ENCODE measurements at regions not wholly inside any gene's neighbourhood (a gene's known extent, or its start where the extent isn't known, plus 50 kb on each side); places are given as distances from the start of the nearest gene placed in this dataset.
A peak's percentile ranks its signal among the peaks of the same experiment; 100 is the strongest.

DNA sequence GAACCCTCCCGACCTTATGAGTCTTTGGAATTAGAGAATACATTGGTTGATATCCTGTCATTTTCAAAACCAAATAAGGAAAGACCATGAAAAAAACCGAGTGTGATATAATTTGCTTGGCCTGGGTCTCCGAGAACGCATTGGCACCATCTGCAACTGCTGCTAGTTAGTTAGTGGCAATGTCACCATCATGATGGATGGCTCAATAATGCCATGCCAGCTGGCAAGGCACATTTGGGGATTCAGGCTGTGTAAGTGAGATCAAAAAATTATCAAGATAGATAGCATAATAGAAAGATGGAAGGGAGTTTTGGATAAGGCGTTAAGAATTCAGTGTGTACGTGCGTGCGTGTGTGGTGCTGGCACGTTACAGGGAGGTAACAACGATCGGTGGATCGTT, 134.7 kb upstream of the TCERG1L start:
- DNase-seq, result no peak

DNA sequence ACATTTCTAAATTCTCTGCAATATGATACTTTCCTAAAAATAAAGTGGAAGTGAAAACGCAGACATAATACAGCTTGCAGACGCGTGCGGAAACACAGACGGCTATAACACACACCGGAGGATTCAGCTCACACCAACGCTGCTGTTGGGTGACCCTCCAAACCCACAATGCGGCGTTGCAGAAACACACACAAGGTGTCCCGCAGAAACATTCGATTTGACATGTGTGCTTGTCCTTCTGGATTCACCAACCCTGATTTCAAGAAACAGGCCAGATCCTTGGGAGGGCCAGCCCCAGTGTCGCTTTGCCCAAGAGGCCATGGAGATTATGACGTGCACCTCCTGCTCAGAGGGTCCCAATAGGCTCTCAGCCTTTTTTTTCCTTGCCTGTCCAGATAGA, 136.7 kb upstream of the TCERG1L start:
- DNase-seq, result no peak

DNA sequence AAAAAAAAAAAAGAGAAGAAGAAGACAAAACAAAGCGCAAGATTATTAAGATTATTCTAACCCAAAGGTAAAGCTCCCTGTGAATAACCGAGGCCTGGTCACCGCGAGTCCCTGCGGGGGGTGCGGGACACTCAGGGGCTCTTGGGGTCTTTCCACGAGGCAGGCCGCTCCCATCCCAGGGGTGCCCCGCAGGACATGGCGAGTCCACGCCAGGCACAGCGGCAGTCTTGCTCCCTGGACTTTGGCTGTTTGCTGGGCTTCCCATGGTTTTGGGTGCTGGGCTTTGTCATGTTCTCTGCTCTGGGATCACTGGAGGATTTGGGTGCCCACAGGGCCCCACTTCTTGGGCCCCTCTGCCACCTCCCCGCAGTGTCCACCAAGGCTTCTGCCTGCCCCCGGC, 137.4 kb upstream of the TCERG1L start:
- no peak for DNase-seq

DNA sequence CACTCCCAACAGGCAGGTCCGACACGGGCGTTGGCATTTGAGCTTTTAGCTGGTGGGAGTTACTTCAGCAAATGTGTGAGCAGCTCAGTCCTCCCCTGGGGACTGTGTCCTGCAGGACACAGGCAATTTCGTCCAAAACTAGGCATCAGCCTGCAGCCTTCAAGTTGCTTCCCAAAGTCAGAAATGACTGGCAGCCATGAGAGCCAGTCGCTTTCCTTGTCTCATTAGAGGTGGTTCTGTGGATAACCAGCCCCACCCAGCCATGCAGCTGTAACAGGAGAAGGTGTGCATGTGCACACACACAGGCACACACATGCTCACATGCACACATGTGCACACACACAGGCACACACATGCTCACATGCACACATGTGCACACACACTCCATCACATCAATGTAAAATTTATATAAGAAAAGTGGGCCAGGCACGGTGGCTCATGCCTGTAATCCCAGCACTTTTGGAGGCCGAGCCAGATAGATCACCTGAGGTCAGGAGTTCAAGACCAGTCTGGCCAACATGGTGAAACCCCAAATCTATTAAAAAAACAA, 138.8 kb upstream of the TCERG1L start:
- DNase-seq, result no peak

GRCh38 chr10:131451407-131452015, 140.0 kb upstream of the TCERG1L start:
- no peak for DNase-seq

GRCh38 chr10:131452926-131453720, 141.6 kb upstream of the TCERG1L start:
- no peak for DNase-seq

GRCh38 chr10:131453721-131454634, 142.5 kb upstream of the TCERG1L start:
- DNase-seq, result peak; percentile 23

DNA sequence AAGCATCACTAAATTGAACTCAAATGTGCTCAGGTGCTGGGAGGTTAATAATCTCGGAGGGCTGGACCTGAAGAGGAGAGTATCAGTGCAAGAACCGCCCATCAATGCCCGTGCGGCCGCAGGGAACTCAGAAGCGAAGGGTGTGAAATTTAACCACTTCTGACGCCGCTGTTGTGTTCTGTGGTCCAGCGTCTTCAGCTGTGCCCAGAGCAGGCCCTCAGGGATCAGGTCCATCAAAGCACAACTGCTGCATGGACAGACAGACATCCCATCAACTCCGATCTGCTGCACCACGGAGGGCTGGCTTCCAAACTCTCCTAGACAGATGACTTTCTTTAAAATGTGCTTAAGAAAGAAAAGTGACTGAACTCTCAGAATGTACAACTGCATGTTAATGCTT, 144.9 kb upstream of the TCERG1L start:
- DNase-seq, result no peak

GRCh38 chr10:131461093-131461492, 149.6 kb upstream of the TCERG1L start:
- no peak for DNase-seq

DNA sequence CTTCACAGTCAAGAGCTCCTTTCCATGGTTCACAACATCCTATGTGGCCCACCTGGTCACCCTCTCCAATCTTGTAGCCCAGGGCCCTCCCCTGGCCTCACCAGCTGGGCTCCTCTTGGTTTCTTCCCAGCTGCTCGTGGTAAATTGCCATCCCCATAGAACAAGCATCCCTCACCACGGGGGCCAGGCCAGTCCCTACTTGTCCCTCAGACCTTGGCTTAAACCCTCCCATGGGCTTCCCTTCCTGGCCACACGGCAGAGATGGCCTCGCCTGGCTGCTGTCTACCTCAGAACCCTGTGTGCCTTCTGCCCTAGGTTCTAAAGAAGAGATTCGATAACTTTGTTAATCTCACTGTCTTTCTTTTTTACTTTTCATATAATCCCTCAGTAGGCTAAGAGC, 153.3 kb upstream of the TCERG1L start:
- peak; percentile 47 for DNase-seq

DNA sequence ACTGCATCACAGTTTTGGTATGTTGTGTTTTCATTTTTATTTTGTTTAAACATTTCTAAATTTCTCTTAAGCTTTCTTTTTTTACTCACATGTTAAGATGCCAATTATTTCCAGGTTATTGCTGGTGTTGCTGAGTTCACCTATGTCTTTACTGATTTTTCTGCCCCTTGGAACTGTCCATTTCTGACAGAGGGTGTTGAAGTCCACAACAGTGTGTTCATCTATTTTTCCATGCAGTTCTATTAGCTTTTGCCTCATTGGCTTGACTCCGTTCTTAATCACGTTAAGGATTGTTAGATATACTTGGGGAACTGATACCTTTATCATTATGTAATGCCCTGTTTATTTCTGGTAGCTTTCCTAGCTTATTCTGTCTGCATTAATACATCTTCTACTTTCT, 158.0 kb upstream of the TCERG1L start:
- DNase-seq, result no peak

DNA sequence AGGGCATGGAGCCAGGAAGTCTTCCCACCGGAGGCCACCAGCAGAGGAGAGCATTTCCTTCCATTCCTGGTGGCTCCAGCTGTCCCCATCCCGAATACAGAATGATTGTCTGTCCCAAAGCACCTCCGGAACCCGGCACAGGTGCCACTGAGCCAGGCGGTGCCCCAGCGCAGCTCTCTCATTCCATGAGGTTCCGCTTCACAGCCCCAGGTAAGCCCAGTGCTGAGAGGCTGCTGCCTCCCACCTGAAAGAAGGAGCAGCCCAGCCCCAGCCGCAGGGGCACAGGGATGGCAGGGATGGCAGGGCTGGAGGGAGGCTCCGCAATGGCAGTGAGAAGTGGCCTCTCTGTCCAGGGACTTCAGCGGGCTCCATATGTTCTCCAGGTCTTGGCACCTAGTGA, 162.1 kb upstream of the TCERG1L start:
- no peak for DNase-seq

DNA sequence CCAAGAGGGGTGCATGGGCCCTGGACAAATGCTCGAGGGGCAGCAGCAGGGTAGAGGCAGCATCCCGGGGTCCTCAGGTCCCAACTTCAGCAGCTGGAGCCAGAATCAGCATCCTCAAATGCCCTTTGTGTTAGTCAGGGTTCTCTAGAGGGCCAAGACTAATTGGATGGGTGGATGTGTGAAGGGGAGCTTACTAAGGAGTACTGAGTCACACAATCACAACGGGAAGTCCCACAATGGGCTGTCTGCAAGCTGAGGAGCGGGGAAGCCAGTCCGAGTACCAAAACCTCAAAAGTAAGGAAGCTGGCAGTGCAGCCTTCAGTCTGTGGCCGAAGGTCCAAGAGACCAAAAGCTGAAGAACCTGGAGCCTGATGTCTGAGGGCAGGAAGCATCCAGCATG, 162.9 kb upstream of the TCERG1L start:
- DNase-seq, result no peak

DNA sequence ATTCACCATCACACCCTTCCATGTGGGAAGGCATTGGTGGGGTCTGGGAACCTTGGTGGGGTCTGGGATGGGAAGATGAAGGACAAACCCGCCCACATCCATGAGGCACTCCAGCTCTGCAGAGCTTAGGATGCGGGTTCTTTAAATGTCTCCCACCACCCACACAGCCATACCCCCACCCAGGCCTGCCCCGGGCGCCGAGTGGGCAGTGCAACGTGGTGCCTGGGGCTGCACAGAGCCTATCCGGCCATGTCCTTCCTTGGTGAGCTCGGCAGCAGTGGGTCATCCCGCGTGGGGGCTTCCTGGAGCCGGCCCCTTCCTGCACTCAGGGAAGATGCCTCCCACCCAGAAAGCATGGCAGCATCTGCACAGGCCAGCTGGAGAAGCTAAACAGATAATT, 163.5 kb upstream of the TCERG1L start:
- no peak for DNase-seq

DNA sequence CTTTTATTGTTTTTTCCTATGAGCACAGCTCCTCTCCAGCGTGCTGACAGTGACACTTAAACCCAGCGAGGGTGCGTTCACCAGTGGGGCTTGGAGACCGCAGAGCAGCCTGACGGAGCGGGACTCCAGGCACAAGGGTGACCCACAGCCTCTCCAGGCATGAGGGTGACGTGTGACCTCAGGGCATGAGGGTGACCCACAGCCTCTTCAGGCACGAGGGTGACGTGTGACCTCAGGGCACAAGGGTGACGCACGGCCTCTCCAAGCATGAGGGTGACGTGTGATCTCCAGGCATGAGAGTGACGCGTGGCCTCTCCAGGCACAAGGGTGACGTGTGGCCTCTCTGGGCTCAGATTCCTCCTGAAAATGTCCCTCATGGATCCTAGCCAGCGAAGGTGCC, 164.3 kb upstream of the TCERG1L start:
- DNase-seq, result no peak

DNA sequence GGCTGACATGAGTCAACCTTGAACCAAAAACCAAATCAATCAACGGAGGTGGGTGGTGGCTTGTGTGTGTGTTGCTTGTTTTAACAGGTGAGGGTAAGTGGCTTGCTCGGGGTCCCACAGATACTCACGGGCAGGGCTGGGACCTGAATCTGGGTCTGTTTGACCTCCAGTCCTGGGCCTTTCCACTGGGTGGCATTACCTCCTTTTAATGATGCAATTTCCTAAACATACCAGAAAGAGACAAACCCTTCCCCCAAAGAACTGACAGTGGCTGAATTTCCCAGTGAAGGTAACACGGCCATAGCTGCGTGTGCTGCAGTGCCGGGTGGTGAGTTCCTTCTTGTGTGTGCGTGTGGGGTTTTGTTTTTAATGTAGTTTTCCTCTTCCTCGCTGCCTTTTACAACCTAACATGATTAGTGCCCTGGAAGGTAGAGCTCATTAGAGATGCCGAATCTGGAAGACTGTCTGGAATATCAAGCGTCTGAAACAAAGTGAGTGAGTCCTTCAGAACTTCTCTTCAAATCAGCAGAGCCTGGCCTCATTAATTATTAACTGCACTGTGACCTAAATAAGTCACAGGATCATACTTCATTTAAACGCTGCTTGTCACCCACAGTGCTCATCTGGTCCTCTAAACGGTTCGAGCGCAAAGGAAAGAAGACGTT, 166.1 kb upstream of the TCERG1L start:
- no peak for DNase-seq

- no peak for DNase-seq
Measured at GRCh38 chr10:131478377-131478989, 167.0 kb upstream of the TCERG1L start.

DNA sequence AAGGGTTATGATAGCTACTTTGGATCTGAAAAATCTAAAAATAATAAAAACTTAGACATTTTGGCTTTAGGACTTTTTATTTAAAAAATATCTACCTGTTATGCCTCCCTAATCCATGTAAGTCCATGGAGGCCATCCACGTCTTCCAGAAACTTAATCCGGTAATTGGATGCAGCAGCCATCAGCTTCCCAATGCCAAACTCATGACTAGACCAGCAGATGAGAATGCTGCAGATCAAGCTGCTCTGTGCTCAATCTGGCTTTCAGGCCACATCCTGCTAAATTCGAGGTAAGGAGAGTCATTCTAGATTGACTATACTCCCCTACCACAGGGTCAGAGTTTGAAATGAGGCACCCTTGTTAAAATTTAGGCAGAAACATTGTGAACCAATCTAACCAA, 168.5 kb upstream of the TCERG1L start:
- DNase-seq, result no peak

DNA sequence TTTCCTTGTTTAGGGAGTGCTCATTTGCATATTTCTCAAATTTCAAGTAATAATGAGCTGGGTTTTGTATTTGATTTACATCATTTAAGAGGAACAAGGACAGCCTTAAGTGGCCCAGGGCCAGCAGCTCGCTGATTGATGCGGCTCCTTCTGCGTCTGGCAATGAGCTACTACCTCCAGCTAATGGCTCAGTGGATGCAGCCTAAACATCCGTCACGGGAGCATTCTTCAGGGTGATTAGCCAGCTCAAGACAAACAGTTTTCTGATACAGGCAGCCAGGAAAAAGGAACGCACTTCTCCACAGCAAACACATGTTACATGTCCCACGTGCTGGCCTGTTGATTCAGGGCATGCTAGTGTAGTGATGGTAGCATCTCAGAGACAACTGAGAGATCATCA, 169.3 kb upstream of the TCERG1L start:
- no peak for DNase-seq

- DNase-seq, result no peak
Measured at GRCh38 chr10:131485732-131486131, 174.2 kb upstream of the TCERG1L start.

DNA sequence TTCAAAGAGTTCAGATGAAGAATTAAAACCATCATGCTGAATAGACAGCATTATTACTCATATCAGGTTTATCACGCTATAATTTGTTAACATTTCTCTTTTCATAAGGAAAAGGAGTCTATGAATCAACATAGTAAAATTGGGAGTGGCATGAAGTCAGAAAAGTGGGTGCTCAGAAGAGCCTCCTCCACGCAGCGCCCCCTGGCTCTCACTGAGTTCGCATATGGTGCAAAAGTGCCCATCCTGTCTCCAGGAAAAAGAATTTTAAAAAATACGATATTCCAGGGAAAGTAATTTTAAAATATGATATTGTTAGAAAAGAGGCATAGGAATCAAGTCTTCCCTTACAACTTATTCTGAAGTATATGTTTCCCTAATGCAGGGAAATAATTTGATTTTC, 176.3 kb upstream of the TCERG1L start:
- no peak for DNase-seq

DNA sequence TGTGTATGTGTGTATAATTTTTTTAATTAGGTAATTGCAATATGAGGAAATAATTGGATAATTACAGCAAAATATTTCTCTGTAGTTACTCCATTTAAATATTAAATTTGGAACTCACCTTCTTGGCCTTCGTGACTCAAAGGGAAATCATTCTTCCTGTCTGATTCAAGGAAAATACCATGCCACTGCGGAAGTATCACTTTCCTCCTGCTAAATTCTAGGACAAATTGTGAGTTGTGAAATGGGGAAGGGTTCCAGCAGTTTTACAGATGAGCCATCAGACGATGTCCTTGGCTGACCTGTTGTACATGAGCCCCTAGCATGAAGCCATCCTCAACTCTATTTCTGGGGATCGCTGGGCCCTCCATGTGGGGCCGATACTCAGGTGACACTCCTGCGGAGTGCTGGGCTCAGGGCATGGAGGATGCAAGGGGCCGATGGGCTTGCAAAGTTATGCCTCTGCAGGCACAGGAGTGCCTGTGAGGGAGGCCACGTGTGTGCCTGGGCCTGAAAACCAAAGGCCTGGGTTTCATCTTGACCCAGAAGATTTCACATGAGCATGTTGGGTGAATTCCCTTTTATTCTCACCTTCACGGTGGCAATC, 179.6 kb upstream of the TCERG1L start:
- DNase-seq, result no peak

Measured in NCI-H345 (cell line).